GM11168 (cell line): ENCODE measurements at regions not wholly inside any gene's neighbourhood (a gene's known extent, or its start where the extent isn't known, plus 50 kb on each side); places are given as distances from the start of the nearest gene placed in this dataset.

Experiments used
- in situ Hi-C: fragments of 300-500 bp; cut with MboI; formaldehyde crosslinking; loops from one replicate; pipeline ENCODE4 v1.12.0; 2022; ENCODE audit warnings: low sequenced_read_pairs; ENCODE audit not compliant: unreplicated experiment

DNA sequence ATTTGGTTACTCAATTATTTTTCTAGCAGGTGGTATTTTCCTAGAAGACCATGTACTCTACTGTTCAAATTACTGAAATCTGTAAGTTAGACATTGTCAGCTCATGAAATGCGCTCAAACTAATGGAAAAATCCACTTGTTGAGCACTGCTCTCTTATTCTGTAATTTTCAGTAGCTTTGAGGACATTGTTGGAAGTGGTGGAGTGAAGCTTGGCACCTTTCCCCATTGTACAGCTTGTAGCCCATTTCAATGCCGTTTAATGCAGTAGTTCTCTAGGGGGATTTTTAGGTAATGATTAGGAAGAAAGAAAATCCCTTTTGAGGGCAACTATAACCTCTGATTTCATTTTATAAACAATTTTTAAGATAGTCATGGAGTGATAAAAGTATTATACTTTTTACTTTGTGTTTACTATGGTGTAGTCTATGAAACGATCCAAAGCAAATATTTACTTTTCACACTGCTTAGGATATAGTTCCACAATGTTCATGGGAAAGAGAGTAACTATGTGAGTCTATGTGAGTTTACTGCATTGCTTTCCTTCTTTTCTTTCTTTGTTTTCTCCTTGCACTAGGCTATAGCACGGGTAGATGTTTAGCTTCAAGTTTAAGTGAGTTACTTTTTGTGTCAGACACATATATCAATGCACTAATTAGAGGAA, 165.8 kb upstream of the ANKH start:
- in situ Hi-C loops, result no loop called here

DNA sequence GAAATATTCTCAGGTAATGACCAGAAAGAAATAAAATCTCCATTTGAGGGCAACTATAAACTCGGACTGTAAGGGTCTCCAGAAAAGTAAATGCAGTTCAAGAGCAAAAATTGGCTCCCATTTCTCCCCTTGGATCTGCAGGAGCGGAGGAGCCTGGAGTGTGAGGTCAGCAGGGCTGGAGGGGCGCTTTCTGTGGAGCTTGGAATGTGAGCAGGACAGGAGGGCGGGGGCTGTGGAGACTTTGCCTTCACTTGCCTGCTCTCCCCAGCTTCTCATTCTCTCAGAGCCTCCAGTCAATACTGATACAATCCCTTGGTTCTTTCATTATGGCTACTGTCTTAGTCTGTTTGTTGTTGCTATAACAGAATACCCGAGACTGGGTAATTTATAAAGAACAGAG, 162.8 kb upstream of the ANKH start:
- in situ Hi-C loops, result no loop called here

DNA sequence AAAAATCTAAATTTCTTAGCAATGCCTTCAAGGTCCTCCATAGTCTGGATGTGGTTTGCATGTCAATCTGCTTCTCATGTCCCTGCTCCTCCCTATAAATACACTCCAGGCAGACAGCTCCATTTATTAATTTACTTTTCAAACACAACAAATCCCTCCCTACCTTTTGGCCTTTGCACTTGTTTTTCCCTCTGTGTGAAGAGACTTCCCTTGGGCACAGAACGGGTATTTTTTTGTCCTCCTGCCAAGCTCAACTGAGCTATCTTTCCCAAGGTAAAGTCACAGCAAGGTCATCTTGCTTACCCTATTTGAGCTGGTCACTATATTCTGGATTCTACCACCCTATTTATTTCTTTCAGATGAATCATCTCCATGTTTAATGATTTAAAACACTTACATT, 159.6 kb upstream of the ANKH start:
- in situ Hi-C loops, result no loop called here

DNA sequence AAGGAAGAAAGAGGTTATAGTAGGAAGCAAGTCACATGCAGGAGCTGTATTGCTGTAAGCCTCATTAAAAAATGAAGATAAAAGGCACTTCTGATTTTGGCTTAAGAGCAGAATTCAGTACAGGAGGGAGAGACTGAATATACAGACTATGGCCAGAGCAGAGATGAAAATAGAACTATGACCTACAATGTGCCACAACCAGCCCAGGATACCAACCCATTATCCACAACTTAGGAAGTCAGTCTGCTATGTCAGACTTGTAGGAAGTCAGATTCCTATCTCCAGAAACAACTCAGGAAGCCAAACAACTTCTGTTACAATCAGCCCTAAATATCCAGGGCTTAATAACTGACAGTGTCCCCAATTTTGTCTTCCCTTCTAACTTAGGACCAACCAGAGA, 156.2 kb upstream of the ANKH start:
- in situ Hi-C loops, result no loop called here

DNA sequence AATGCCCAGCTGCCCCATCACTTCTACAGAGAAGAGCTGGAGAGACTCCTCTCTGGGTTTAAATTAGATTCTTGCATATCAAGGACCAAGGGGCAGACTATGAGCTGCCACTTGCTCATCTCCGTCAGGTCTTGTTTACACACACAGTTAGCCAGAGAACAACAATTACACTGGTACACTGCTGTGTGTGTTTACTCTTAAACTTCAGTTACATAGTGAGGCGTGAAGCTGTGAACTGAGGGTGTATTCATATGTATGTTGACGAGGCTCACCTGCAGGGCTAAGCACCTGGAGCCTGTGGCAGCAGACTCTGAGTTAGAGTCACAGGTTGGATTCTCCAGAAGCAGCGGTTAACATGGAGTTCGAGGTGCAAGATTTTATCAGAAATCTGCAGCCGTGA, 155.4 kb upstream of the ANKH start:
- in situ Hi-C loops, result no loop called here

DNA sequence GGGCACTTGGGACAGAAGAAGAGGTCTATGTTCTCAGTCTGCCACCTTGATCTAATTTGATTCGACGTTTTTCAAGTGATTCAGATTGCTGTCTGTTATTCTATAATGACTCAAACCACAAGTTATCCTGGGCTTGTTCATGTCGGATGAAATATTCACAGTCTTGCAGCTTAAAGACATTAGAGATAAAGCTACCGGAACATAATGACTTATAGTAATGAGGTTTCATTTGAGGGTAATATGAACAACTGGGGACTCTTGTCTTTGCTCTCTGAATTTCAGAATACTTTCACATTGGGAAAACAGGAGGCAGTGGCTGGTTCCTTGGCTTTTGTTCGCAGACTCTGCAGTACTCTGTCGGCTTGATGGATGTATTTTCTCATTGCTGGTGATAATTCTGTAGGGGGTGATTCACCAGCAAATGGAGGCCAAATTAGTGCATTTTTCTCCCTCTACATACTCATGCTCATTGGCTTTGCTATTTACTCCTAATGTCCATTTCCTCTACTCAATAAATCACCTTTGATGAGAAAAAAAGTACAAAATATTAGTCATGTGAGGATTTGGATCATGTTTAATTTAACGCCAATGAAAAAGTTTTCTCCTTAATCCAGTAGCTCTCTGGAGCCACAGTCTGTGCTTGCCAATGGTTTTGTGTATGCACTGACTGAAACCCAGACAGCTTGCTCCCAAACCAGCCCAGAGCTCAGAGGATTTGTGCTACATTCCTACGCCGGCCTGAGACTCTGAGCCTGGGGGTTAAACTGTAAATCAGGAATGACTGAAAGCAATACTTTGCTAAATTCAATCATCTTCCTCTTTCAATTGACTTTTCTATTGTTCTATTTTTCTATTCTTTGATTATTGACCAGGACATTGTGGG, 154.7 kb upstream of the ANKH start:
- in situ Hi-C loops, result no loop called here

DNA sequence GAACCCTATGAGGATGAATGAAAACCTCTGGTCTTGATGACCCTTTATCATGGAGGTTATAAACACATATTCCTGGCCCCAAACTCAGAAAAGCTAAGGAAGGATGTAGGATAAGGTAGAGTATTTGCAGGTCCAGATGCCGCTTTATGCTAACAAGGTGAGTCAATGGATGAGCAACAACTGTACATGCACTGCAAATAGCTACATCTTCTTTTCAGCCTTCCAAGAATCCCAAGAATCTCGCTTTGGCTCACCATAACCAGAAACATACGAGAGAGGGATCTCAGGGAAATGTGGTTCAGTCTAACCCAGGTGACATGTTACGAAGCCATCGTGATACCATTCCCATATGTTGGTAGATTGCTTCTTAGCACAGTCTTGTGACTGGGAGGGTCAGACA, 152.3 kb upstream of the ANKH start:
- in situ Hi-C loops, result no loop called here

DNA sequence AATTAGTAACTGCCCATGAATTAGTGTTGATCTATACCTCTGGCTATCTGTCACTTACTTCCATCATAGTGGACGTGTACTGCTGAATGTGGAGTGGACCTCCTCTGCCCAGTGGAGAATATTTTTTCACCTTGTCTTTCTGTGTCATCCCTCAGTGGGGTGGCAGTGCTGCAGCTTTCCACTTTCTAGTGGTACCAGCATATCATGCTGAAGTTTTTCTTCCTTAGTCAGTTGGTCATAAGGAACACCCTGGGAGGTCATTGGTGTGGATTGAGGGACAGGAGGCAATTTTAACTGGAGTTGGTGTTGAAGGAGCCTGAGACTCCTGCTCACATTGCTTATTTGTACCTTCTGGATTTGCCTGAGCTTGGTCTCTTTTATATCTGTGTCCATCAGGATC, 151.7 kb upstream of the ANKH start:
- in situ Hi-C loops, result no loop called here

DNA sequence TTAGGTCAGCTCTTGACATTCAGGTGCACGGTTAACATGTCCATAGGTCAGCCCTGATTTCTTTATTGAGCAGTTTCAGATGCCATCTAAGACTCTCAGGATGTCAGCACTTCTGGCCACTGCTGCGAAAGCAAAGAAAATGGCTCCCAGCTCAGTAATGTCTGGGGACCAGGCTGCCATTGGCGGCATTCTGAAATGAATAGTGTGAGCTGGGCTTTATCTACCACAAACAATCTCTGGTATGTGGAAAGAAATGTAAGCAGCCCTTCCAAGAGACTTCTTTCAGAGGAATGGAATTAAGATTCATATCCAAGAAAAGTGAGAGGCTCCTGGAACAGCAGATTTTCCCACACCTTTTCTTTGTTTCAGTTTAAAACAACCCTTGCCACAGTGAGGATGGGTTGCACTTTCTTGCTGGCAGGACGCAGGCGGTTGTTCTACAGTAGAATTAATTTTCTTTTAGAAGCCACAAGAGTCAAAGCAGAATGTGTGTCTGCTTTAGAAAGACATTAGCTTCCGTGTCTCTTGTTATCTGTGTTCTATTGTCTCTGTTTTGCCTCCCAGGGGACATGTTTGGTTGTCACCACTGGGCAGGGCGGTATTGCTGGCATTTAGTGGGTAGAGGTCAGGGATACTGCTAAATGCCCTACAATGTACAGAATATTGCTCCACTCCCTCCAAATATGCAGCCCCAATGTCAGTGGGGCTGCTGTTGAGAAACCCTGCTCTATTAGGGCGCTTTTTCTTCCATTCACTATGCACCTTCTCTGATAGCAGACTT, 149.9 kb upstream of the ANKH start:
- in situ Hi-C loops, result no loop called here

DNA sequence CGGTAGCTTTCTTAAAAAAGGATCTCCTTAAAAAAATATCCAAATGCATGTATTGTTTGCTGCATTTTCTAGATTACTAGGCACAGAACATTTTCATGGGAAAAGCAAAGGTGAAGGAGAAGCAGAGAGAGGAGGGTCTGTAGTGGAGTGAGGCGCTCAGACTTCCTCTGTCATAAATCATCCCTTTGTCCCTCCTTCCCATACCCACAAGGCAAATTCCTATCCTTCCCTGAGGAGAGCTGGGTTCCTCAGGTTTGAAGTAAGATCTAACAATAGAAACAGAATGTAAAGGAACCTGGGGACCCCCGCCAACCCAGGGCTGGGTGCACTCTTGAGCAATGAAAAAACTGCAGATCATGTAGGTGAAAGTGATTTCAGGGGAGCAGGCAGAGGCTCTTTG, 149.2 kb upstream of the ANKH start:
- in situ Hi-C loops, result no loop called here

DNA sequence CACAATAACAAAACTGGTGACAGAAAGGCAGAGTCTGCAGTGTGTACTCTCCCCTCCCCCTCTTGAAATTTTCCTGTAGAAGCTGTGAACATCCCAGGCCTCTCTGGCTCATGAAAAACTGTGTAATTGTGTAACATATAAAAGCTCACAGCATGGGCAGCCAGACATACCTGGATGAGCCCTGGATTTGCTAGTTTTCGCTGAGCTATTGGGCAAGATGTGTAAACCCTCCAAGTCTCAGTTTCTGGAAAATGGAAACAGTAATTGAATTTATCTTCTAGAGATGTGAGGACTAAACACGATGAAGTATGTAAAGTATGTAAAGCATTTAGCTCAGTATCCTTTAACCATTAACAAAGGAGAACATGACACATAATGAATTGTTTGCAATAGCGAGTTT, 143.2 kb upstream of the ANKH start:
- in situ Hi-C loops, result no loop called here

DNA sequence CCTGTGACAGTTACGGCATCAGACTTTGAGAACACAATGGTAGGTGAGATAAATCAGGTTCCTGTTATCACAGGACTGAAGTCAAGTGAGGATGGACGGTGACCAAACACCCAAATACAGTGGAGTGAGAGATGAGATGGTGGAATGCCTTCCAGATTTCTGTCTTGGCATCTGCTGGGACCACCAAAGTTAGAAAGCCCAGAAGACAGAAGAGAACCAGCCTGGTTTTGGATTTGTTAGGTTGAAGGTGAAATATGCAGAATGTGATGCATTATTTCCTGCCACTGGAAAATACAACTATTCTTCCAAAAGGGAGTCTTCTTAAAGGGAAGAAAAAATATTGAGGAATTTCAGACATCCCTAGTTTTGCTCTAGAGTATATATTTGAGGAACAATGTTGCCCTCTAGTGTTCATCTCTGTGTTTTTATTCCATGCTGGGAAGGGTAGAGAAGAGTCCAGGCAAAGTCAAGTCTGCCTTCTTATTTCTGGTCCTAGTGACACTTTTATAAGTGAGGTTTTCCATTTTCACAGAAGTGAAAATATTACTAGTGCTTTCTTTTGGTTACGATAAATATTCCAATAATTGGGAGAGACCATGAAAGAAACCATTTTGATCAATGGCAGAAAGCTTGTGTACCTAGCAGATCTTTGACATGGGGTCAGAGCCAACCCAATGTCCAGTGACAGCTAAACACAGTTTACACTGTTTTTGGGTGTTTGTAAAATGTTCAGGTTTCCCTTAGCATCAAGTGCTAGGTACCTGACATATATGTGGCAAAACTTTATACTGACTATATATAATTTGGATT, 142.3 kb upstream of the ANKH start:
- in situ Hi-C loops, result no loop called here

DNA sequence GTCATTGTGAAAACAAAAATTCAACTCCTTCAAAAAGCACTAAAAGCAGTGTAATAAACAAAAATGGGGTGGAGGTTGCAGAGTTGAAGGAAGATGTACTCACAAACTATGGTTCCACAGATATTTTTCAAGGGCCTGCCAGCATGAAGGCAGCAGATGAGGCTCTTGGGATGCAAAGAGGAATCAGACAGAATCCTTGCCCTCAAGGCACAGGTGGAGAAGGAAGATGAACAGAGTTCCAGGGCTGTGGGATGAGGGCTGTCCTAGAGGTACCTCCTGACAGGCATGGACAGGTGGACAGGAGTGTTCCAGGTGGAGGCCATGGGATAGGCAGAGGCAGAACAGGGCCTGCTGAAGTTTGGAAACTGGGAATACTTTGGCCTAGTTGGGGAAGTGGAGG, 140.5 kb upstream of the ANKH start:
- in situ Hi-C loops, result no loop called here

DNA sequence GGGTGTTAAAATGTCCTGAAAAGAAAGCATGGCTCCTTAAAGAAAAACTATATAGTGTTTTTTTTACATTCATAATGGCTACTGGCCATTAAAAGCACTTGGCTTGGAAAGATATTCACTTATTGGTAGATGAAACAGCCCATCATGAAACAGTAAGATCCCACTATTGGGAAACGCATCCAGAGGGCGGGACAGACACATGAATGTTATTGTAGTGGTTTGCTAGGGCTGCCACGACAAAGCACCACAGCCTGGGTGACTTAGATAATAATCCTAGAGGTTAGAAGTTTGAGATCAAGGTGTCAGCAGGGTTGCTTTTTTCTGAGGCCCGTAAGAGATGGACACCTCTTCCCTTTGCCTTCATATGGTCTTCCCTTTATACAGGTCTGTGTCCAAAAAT, 139.4 kb upstream of the ANKH start:
- in situ Hi-C loops, result no loop called here

DNA sequence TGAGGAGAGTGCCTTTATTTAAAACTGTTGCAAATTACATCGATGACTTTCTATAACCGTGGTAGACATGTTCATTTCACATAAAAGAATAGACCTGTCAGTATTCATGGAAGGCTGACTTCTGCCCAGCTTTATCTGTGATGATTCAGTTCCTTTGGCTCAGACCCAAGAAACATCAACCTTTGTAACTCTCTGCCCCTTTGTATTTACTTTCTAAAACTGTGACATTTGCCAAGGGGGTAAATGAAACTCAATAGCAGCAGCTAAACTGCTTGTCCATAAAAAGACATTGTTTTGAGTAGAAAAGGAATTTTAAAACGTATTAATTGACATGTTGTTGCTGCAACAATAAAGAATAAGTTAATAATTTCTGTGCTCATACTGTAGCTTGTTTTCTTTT, 137.8 kb upstream of the ANKH start:
- in situ Hi-C loops, result no loop called here

DNA sequence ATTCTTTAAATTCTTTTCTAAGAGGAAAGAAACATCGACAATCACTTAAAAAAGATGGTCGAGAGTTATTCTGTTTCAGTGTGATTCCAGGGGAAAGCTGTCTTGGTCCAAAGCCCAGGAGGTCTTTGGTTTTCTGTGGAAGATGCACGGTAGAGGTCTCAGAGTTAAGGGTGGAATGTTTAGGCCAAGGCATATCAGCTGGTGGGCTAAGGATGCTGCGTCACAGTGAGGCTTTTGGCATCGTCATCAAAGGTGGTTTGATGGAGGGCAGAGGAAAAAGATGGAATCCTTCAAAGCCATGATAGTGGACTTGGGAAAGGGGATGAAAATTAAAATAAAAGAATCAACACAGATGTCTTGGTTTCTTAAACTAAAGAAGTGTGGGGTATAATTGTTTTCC, 137.3 kb upstream of the ANKH start:
- in situ Hi-C loops, result no loop called here

DNA sequence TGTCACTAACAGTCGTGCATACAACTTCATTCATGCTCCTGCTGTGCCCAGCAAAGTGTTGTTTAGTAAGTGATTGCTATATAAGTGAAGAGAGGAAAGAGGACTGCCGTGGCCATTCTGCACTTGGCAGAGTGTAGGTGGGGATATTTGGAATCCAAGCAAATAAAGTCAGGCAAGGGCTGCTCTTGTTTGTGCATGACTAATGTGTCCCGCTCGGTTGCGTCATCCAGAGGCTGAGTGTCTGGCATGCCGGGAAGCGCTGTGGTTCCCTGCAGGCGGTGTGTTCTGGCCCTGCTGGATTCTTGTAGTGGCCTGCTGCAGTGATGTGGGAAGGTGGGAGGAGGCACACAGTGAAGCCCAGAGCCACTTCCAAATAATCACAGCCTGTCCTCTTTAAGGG, 136.9 kb upstream of the ANKH start:
- in situ Hi-C loops, result no loop called here

DNA sequence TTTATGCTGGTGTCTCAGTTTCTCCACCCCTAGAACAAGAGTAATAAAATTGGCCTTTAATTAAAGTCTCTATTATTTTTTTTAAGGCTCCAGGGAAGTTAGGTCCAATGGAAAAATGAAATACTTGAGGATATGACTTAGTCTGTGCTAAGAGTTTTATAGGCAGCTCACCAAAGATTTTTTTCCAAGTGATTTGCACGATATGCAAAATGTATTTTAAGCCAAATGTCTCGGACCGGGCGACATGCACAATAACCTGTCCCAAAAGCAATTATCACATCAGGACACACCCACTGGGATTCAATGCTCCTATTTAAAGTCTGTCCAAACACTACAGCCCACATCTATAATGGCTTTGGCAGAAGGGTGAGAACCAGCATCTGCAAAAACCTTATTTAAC, 136.1 kb upstream of the ANKH start:
- in situ Hi-C loops, result no loop called here

DNA sequence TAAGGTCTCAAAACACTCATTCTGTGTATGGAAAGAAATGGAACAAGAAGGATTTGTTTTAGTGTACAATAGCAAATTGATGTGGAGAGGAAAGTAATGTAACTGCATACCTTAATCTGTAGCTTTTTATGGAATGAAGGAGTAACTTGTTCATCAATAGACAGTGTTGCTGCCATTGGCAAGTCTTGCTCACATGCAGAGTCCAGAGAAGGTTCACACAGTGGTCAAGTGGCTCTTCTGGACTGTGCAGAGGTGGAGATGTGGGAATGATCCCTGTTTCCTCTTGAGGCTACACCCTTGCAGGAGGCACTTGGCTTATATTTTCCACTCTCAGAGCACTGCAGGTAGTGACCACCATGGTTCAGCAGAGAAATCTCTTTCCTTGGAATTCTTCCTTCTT, 132.9 kb upstream of the ANKH start:
- in situ Hi-C loops, result loop anchor here (5.0 kb wide), 1 partner anchor 282 kb away; no protein-coding TSS in a partner anchor

DNA sequence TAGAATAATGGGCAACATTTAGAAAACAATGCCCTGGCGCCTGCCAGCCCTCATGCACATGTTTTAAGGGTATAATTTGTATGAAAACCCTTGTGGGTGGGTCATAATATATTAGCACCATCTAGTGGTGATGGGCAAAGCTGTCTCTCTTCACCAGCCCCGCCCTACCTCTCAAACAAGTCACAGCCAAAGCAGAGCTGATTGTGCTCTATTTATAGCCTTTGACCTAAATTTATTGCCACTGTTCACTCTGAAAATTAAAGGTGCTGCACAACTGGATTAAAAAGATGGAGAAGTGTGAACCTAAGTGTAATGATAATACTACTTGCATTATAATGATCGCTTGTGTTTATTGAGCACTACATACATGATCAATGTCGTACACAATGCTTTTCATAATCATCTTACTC, 131.9 kb upstream of the ANKH start:
- in situ Hi-C loops, result loop anchor here (5.0 kb wide), 1 partner anchor 281 kb away; no protein-coding TSS in a partner anchor
